CD4-positive, alpha-beta T cell treated with Interleukin-2 at 100 ng/mL for 4 hours (primary cell): ENCODE measurements at regions not wholly inside any gene's neighbourhood (a gene's known extent, or its start where the extent isn't known, plus 50 kb on each side); places are given as distances from the start of the nearest gene placed in this dataset.

ENCODE experiments used
- DNase-seq: peaks from one replicate; pipeline ENCODE4 v3.0.0-alpha.2; 2020; ENCODE audit warnings: low spot score

GRCh38 chr17:14813649-14814370 lies 451.3 kb downstream of the PMP22 start:
- DNase-seq = peak; percentile 4

- DNase-seq = no peak
These were observed 456.7 kb downstream of the PMP22 start for GRCh38 chr17:14808425-14808824.

- DNase-seq = no peak
These were observed 459.8 kb downstream of the PMP22 start for GRCh38 chr17:14805348-14805747.

- DNase-seq = no peak
These were observed 461.3 kb downstream of the PMP22 start for GRCh38 chr17:14803826-14804225.

GRCh38 chr17:14797801-14798200 lies 467.3 kb downstream of the PMP22 start:
- DNase-seq = no peak

- DNase-seq = no peak
These were observed 468.1 kb downstream of the PMP22 start for GRCh38 chr17:14797021-14797420.

GRCh38 chr17:14794961-14795360 lies 470.2 kb downstream of the PMP22 start:
- no peak for DNase-seq

- DNase-seq = no peak
These were observed 471.9 kb downstream of the PMP22 start for GRCh38 chr17:14793237-14793636.

GRCh38 chr17:14792746-14793145 lies 472.4 kb downstream of the PMP22 start:
- DNase-seq = no peak

- no peak for DNase-seq
These were observed 473.9 kb downstream of the PMP22 start for GRCh38 chr17:14791221-14791620.

- DNase-seq = peak; percentile 1
These were observed 474.6 kb downstream of the PMP22 start for GRCh38 chr17:14790521-14790920.

- DNase-seq = peak; percentile 12
These were observed 480.0 kb downstream of the PMP22 start for GRCh38 chr17:14784997-14785696.

- no peak for DNase-seq
These were observed 480.2 kb downstream of the HS3ST3B1 start for GRCh38 chr17:14781123-14781522.

GRCh38 chr17:14780097-14780651 lies 479.3 kb downstream of the HS3ST3B1 start:
- DNase-seq = no peak

- no peak for DNase-seq
These were observed 478.4 kb downstream of the HS3ST3B1 start for GRCh38 chr17:14779241-14779640.

GRCh38 chr17:14777291-14777690 lies 476.4 kb downstream of the HS3ST3B1 start:
- DNase-seq = no peak

GRCh38 chr17:14776791-14777190 lies 475.9 kb downstream of the HS3ST3B1 start:
- DNase-seq = no peak

- DNase-seq = no peak
These were observed 475.0 kb downstream of the HS3ST3B1 start for GRCh38 chr17:14775731-14776492.

- DNase-seq = no peak
These were observed 473.9 kb downstream of the HS3ST3B1 start for GRCh38 chr17:14774774-14775173.

- no peak for DNase-seq
These were observed 471.9 kb downstream of the HS3ST3B1 start for GRCh38 chr17:14772776-14773175.

GRCh38 chr17:14771543-14771942 lies 470.7 kb downstream of the HS3ST3B1 start:
- no peak for DNase-seq

- no peak for DNase-seq
These were observed 468.0 kb downstream of the HS3ST3B1 start for GRCh38 chr17:14768923-14769322.
